ENCODE measurements at regions not wholly inside any gene's neighbourhood (a gene's known extent, or its start where the extent isn't known, plus 50 kb on each side); places are given as distances from the start of the nearest gene placed in this dataset.

- TF ChIP-seq CTCF (IDR thresholded peaks at IDR 0.05) (no peak), POLR2A (IDR thresholded peaks at IDR 0.05) (no peak), POLR2AphosphoS5 (IDR thresholded peaks at IDR 0.05; ENCODE audit: insufficient read depth in 1 of 2, low read depth in 1 of 2) (no peak)
- H3K9me3 ChIP-seq: no peaks in the 10 kb centered on the region
Measured at GRCh38 chr9:108382310-108382709, 473.5 kb downstream of the ACTL7B start.

GRCh38 chr9:108377881-108378280, 477.9 kb downstream of the ACTL7B start:
- TF ChIP-seq POLR2A (IDR thresholded peaks at IDR 0.05): no peak
- TF ChIP-seq CTCF (IDR thresholded peaks at IDR 0.05): no peak
- TF ChIP-seq POLR2AphosphoS5 (IDR thresholded peaks at IDR 0.05; ENCODE audit: insufficient read depth in 1 of 2, low read depth in 1 of 2): no peak
- Histone ChIP-seq H3K27me3 (no peaks in the 10 kb centered on the region), H3K9me3 (no peaks in the 10 kb centered on the region), H3K4me3 (no peak overlapping the region), H3K27ac (no peak overlapping the region), H3K36me3 (no peaks in the 10 kb centered on the region), H3K4me1 (peaks cover 8% of the 10 kb centered on the region)
- no peak for DNase-seq (ENCODE audit: extremely low spot score in 2 of 2)
- intact Hi-C loops (cut with DNase I): no loop called here

More at GRCh38 chr9:108382310-108382709, 473.5 kb downstream of the ACTL7B start:
- H3K27ac ChIP-seq: no peak overlapping the region
- no peaks in the 10 kb centered on the region for H3K36me3 ChIP-seq
- H3K27me3 ChIP-seq: no peaks in the 10 kb centered on the region
- H3K4me1 ChIP-seq: peaks cover 20% of the 10 kb centered on the region
- intact Hi-C loops (cut with DNase I): no loop called here
- no peak for DNase-seq (ENCODE audit: extremely low spot score in 2 of 2)
- no peak overlapping the region for H3K4me3 ChIP-seq

DNA sequence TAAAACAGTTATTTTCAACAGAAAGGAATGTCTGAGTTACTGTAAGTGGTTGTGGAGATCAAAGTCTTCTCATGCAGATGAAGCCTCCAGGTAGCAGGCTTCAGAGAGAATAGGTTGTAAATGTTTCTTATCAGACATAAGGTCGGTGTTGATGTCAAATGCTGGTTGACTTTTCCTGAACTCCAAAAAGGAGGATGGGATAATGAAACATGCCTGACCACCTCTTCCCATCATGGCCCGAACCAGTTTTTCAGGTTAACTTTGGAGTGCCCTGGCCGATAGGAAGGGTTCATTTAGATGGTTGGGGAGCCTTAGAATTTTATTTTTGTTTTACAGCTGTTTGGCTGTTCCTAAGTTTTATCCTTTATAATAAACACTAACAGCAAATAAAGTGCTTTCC, 478.4 kb downstream of the ACTL7B start:
- Histone ChIP-seq H3K4me1 (peaks cover 8% of the 10 kb centered on the region), H3K27ac (no peak overlapping the region), H3K9me3 (no peaks in the 10 kb centered on the region), H3K36me3 (no peaks in the 10 kb centered on the region), H3K27me3 (no peaks in the 10 kb centered on the region), H3K4me3 (no peak overlapping the region)
- DNase-seq (ENCODE audit: extremely low spot score in 2 of 2): no peak
- TF ChIP-seq POLR2A (IDR thresholded peaks at IDR 0.05) (no peak), CTCF (IDR thresholded peaks at IDR 0.05) (no peak), POLR2AphosphoS5 (IDR thresholded peaks at IDR 0.05; ENCODE audit: insufficient read depth in 1 of 2, low read depth in 1 of 2) (no peak)
- intact Hi-C loops (cut with DNase I): no loop called here

- Histone ChIP-seq H3K4me3 (no peak overlapping the region), H3K27ac (no peak overlapping the region), H3K27me3 (no peaks in the 10 kb centered on the region), H3K36me3 (no peaks in the 10 kb centered on the region), H3K4me1 (peaks cover 8% of the 10 kb centered on the region), H3K9me3 (no peaks in the 10 kb centered on the region)
- DNase-seq (ENCODE audit: extremely low spot score in 2 of 2): no peak
- intact Hi-C loops (cut with DNase I): no loop called here
- TF ChIP-seq POLR2AphosphoS5 (IDR thresholded peaks at IDR 0.05; ENCODE audit: insufficient read depth in 1 of 2, low read depth in 1 of 2) (no peak), POLR2A (IDR thresholded peaks at IDR 0.05) (no peak), CTCF (IDR thresholded peaks at IDR 0.05) (no peak)
Measured at GRCh38 chr9:108376140-108376539, 479.6 kb downstream of the ACTL7B start.

DNA sequence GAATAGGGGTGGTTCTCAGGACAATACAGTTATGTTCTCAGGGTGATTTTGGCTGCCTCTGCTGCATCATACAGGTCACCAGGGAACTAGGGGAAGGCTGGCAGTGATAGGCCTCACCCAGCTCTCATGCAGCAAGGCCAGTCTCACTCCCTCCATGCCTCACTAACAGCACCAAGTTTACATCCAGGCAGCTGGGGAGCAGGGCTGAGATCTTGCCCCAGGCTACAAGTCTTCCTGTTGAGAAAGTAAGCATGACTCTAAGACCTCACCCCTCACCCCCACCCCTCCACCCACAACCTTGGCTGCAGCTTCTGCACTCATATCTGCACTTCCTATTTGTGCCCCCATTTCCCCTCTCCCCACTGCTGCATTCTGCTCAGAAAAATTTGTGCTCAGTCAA, 481.2 kb downstream of the ACTL7B start:
- no peak overlapping the region for H3K4me3 ChIP-seq
- no peaks in the 10 kb centered on the region for H3K27me3 ChIP-seq
- H3K27ac ChIP-seq: no peak overlapping the region
- H3K36me3 ChIP-seq: no peaks in the 10 kb centered on the region
- H3K9me3 ChIP-seq: no peaks in the 10 kb centered on the region
- no peak for DNase-seq (ENCODE audit: extremely low spot score in 2 of 2)
- TF ChIP-seq POLR2AphosphoS5 (IDR thresholded peaks at IDR 0.05; ENCODE audit: insufficient read depth in 1 of 2, low read depth in 1 of 2) (no peak), POLR2A (IDR thresholded peaks at IDR 0.05) (no peak), CTCF (IDR thresholded peaks at IDR 0.05) (no peak)
- peaks cover 8% of the 10 kb centered on the region for H3K4me1 ChIP-seq
- intact Hi-C loops (cut with DNase I): no loop called here

Measured in vagina (tissue), 2 donors.